ENCODE measurements at regions not wholly inside any gene's neighbourhood (a gene's known extent, or its start where the extent isn't known, plus 50 kb on each side); places are given as distances from the start of the nearest gene placed in this dataset.
A peak's percentile ranks its signal among the peaks of the same experiment; 100 is the strongest.

- Histone ChIP-seq H3K27me3 (no peaks in the 10 kb centered on the region), H3K4me1 (ENCODE audit: low read depth) (peaks cover 41% of the 10 kb centered on the region), H3K36me3 (no peaks in the 10 kb centered on the region), H3K27ac (no peak overlapping the region), H3K4me3 (no peak overlapping the region), H3K9me3 (ENCODE audit: low read depth) (no peaks in the 10 kb centered on the region)
- no peak for DNase-seq (ENCODE audit: low read depth in 1 of 2, low spot score in 1 of 2)
- TF ChIP-seq CTCF (IDR thresholded peaks at IDR 0.05; ENCODE audit: low read depth, low read length) = no peak
Observed at GRCh38 chr6:56745971-56746370, 103.3 kb upstream of the DST start.

GRCh38 chr6:56745081-56745480 is 102.4 kb upstream of the DST start:
- Histone ChIP-seq H3K27ac (peak overlapping the region; percentile 5), H3K9me3 (ENCODE audit: low read depth) (no peaks in the 10 kb centered on the region), H3K4me1 (ENCODE audit: low read depth) (peaks cover 40% of the 10 kb centered on the region), H3K27me3 (no peaks in the 10 kb centered on the region), H3K4me3 (no peak overlapping the region), H3K36me3 (no peaks in the 10 kb centered on the region)
- DNase-seq (ENCODE audit: low read depth in 1 of 2, low spot score in 1 of 2) = no peak
- TF ChIP-seq CTCF (IDR thresholded peaks at IDR 0.05; ENCODE audit: low read depth, low read length) = no peak

GRCh38 chr6:56744528-56744927 is 101.8 kb upstream of the DST start:
- Histone ChIP-seq H3K36me3 (no peaks in the 10 kb centered on the region), H3K4me3 (no peak overlapping the region), H3K27ac (peak overlapping the region; percentile 5), H3K9me3 (ENCODE audit: low read depth) (no peaks in the 10 kb centered on the region), H3K4me1 (ENCODE audit: low read depth) (peaks cover 40% of the 10 kb centered on the region), H3K27me3 (no peaks in the 10 kb centered on the region)
- no peak for TF ChIP-seq CTCF (IDR thresholded peaks at IDR 0.05; ENCODE audit: low read depth, low read length)
- DNase-seq (ENCODE audit: low read depth in 1 of 2, low spot score in 1 of 2) = no peak

GRCh38 chr6:56742122-56742791 is 99.6 kb upstream of the DST start:
- H3K4me3 ChIP-seq = no peak overlapping the region
- no peaks in the 10 kb centered on the region for H3K27me3 ChIP-seq
- no peak overlapping the region for H3K27ac ChIP-seq
- peaks cover 40% of the 10 kb centered on the region for H3K4me1 ChIP-seq (ENCODE audit: low read depth)
- H3K36me3 ChIP-seq = no peaks in the 10 kb centered on the region
- DNase-seq (ENCODE audit: low read depth in 1 of 2, low spot score in 1 of 2) = peak in 1 of 2 donors; percentile 24
- no peak for TF ChIP-seq CTCF (IDR thresholded peaks at IDR 0.05; ENCODE audit: low read depth, low read length)
- H3K9me3 ChIP-seq (ENCODE audit: low read depth) = no peaks in the 10 kb centered on the region

- H3K27me3 ChIP-seq = no peaks in the 10 kb centered on the region
- H3K9me3 ChIP-seq (ENCODE audit: low read depth) = no peaks in the 10 kb centered on the region
- no peak overlapping the region for H3K27ac ChIP-seq
- H3K4me1 ChIP-seq (ENCODE audit: low read depth) = peaks cover 35% of the 10 kb centered on the region
- no peak for TF ChIP-seq CTCF (IDR thresholded peaks at IDR 0.05; ENCODE audit: low read depth, low read length)
- no peak for DNase-seq (ENCODE audit: low read depth in 1 of 2, low spot score in 1 of 2)
- no peaks in the 10 kb centered on the region for H3K36me3 ChIP-seq
- H3K4me3 ChIP-seq = no peak overlapping the region
Observed at GRCh38 chr6:56741472-56741871, 98.8 kb upstream of the DST start.

Data from cardiac muscle cell (in vitro differentiated cells and primary cell).